ENCODE measurements at regions not wholly inside any gene's neighbourhood (a gene's known extent, or its start where the extent isn't known, plus 50 kb on each side); places are given as distances from the start of the nearest gene placed in this dataset.
"Not testable (repeated sequence)": the region's sequence is repeated elsewhere in the genome, so short reads cannot be mapped to it uniquely, and the experiment has no call there.

DNA sequence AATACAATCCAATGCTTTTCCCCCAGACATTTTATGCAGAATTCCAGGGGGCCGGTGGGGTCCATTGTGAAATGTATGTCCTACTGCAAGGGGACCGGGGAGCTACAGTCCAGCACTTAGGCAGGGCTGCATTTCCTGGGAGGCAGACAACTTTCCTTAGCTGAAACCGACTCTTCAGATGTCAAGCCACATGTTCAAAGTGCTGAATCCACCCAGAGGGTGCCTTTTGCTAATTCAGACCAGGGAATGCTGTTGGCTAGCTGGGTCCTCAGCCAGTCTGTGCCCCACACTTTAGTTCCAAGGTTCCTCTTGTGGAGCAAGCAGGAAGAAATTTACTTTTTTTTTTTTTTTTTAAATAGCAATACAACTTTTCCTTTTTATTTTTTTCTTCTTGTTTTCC is 219.5 kb upstream of the LRTM1 start:
- no peak for DNase-seq

DNA sequence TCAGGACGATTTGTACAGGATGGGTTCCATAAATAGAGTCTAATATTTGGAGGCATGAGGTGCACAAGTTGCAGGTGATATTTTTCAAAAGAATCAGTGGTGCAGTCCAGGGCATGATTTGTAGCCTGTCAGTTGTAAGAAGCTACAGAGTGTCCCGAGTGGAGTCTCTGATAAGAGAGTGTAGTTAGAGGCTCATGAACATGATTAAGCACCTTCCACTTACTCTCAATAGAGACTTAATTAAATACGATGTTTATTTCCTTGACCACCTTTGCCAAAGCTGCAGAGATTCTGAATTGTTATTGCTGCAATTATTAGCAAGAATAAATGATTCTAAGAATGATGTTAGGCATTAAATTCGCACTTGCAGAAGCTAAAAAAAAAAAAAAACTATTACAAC is 218.4 kb upstream of the LRTM1 start:
- DNase-seq, result no peak

DNA sequence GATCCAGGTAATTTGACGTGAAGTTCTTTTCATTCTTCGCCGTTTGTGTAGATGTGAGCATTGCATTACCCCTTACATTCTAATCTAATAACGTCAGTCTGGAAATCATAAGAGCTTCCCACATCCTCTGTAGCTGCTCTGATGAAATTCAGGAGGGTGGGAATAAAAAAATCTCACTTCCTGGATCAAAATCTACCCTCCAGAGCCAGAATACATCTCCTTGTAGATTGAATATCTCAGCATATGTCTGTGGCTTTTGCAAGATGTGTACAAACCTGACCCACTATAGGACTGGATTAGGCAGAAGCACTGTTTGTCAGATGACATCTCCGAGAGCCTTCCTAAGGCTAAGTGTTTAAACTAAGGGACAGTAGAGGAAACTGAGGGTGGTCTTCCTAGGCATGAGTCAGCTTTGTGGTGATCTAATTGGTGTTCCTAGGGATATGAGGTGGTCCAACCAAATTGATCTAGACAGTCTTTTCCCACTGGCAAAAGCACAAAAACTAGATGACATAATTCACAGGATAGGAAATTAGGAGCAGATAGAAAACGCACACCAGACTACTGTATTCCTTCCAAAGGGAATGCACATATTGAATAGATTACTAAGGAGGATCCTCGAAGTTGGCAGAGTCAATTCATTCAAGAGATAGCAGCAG is 216.3 kb upstream of the LRTM1 start:
- DNase-seq, result no peak

DNA sequence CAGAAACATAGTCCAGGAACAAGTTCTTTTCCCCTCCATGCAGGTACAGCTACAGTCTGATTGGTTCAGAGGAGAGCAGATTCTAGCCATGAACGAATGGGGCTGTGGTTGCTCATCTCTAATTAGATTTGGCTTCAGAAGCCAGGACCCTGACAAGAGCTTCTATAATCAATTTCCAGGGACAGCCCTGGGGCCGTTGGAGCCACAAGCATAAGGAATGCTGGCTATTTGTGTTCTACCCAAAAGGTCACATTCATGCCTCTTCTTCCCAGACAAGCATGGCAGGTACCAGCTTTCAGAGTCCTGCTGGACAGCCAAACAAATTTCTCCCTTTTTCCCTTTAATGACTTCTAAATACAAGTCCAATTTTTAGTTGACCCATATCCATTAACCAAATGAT is 215.5 kb upstream of the LRTM1 start:
- no peak for DNase-seq

DNA sequence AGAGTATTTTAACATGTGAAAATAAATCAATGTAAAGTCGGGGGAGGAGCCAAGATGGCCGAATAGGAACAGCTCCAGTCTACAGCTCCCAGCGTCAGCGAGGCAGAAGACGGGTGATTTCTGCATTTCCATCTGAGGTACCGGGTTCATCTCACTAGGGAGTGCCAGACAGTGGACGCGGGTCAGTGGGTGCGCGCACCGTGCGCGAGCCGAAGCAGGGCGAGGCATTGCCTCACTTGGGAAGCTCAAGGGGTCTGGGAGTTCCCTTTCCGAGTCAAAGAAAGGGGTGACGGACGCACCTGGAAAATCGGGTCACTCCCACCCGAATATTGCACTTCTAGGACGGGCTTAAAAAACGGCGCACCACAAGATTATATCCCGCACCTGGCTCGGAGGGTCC is 208.4 kb upstream of the LRTM1 start:
- DNase-seq, result not testable (repeated sequence)

DNA sequence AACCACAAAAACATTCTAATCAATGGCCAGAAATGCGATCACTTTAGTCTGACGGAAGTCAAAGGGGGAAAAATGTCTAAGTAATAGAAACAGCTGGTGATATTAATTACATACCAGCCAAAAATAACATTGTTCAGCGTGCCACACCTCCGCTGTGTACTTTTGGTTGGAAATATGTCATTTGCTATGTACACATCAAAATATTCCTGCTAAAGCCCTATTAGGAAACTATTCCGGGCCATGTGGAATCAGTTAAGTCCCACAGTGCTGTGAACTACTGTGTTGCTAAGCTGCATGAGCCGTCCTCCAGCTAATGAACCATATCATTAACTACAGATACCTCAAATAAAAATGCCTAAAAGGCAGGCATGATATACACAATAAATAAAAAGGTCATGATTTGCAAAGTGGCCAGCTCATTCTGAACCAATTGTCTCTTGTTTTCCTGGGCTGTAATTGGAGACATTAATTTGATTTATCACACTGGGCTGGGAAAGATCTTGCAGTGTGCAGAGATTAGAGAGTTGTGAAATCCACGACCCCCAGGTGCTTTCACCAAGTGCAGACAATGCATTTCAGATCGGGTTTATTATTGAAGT is 200.5 kb upstream of the LRTM1 start:
- no peak for DNase-seq

DNA sequence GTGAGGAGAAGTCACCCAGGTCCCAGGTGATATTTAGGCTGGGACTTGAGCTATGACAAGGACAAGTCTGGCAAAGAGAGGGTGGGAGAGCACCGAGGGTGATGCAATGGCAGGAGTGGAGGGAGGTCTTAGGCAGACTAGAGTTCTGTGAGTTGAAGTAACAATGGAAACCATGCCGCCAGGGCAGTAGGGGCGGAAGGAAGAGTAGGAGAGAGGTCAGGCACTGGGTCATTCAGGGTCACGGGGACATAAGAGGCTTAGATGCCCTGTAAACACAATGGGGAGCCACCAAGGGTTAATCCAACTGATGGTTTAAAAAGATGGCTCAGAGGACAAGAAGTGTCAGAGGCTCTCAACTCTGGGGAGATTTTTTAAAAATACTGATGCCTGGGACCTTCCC is 199.7 kb upstream of the LRTM1 start:
- DNase-seq, result no peak

DNA sequence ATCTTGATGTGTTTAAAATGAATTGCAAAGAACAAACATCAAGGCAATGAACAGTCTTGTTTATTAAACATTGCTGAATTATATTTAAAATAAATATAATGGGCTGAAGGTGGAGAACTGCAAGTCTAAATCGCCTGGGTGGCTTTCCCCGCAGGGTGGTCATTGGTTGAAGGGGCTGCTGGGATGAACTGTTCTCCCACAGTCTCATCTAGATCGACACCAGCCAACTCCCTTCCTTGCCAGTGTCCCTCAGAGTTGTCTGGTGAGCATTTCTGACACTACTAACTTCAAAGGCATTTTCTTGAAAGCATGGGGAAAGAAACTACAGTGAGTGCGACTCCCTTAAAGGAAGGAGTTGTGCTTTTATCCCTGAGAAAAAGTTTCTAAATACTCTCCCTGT is 196.5 kb upstream of the LRTM1 start:
- no peak for DNase-seq
